Astrocyte (in vitro differentiated cells and primary cell): ENCODE measurements at regions not wholly inside any gene's neighbourhood (a gene's known extent, or its start where the extent isn't known, plus 50 kb on each side); places are given as distances from the start of the nearest gene placed in this dataset.
A peak's percentile ranks its signal among the peaks of the same experiment; 100 is the strongest.

Experiments used
- DNase-seq: peaks from one replicate; pipeline ENCODE4 v3.0.0-alpha.2; 2010; ENCODE audit warnings: low read depth
- FAIRE-seq: peaks from 2 replicates; lab custom pipeline; 2011; peaks lifted over from hg19 to GRCh38; lab: Jason Lieb, UNC
- H2AFZ ChIP-seq: 2 replicates; pipeline ENCODE4 v1.6.0; 2012; ENCODE audit warnings: low read depth, low read length, inconsistent platforms
- H3K27ac ChIP-seq: 2 replicates; pipeline ENCODE4 v1.5.1; 2011; ENCODE audit warnings: low read depth, low read length, inconsistent platforms
- H3K27me3 ChIP-seq: 2 replicates; pipeline ENCODE4 v1.6.0; 2011; ENCODE audit warnings: low read length, inconsistent platforms; ENCODE audit not compliant: insufficient read depth
- H3K36me3 ChIP-seq: 2 replicates; pipeline ENCODE4 v1.5.1; 2011; ENCODE audit warnings: low read length, inconsistent platforms; ENCODE audit not compliant: insufficient read depth
- H3K4me1 ChIP-seq: 2 replicates; pipeline ENCODE4 v1.5.1; 2011; ENCODE audit warnings: low read length, inconsistent platforms; ENCODE audit not compliant: insufficient read depth
- H3K4me2 ChIP-seq: 2 replicates; pipeline ENCODE4 v1.6.0; 2012; ENCODE audit warnings: low read length, inconsistent platforms
- H3K4me3 ChIP-seq: 2 replicates; pipeline ENCODE4 v1.5.1; 2011; ENCODE audit warnings: low read depth, mild to moderate bottlenecking, low read length, inconsistent platforms; ENCODE audit not compliant: insufficient read depth
- H3K79me2 ChIP-seq: 2 replicates; pipeline ENCODE4 v1.6.0; 2012; ENCODE audit warnings: mild to moderate bottlenecking, low read length, inconsistent platforms; ENCODE audit not compliant: insufficient read depth
- H3K9ac ChIP-seq: 2 replicates; pipeline ENCODE4 v1.6.0; 2012; ENCODE audit warnings: mild to moderate bottlenecking, low read length, inconsistent platforms
- H3K9me3 ChIP-seq: 2 replicates; pipeline ENCODE4 v1.5.1; 2012; ENCODE audit warnings: low read depth, mild to moderate bottlenecking, low read length, inconsistent platforms; ENCODE audit not compliant: insufficient read depth
- H4K20me1 ChIP-seq: 2 replicates; pipeline ENCODE4 v1.6.0; 2012; ENCODE audit warnings: low read length, inconsistent platforms; ENCODE audit not compliant: insufficient read depth
- H3K27ac Mint-ChIP-seq: one replicate; pipeline ENCODE4 v1.8.0; 2021; ENCODE audit warnings: mild to moderate bottlenecking, mixed read lengths; ENCODE audit not compliant: unreplicated experiment
- H3K27me3 Mint-ChIP-seq: one replicate; pipeline ENCODE4 v1.8.0; 2021; ENCODE audit warnings: low read depth, mixed read lengths; ENCODE audit not compliant: unreplicated experiment
- H3K36me3 Mint-ChIP-seq: one replicate; pipeline ENCODE4 v1.8.0; 2021; ENCODE audit warnings: low read depth, mixed read lengths; ENCODE audit not compliant: unreplicated experiment
- H3K4me1 Mint-ChIP-seq: one replicate; pipeline ENCODE4 v1.8.0; 2021; ENCODE audit warnings: low read depth, mixed read lengths; ENCODE audit not compliant: unreplicated experiment
- H3K4me3 Mint-ChIP-seq: one replicate; pipeline ENCODE4 v1.8.0; 2021; ENCODE audit warnings: mild to moderate bottlenecking, moderate library complexity, mixed read lengths; ENCODE audit not compliant: unreplicated experiment
- H3K9me3 Mint-ChIP-seq: one replicate; pipeline ENCODE4 v1.8.0; 2021; ENCODE audit warnings: mild to moderate bottlenecking, mixed read lengths; ENCODE audit not compliant: unreplicated experiment
- EZH2 ChIP-seq: IDR thresholded peaks from 2 replicates; pipeline ENCODE4 v1.6.1; 2012; ENCODE audit warnings: mild to moderate bottlenecking, low read length, inconsistent platforms; ENCODE audit not compliant: insufficient read depth
- TF ChIP-seq, protein P1 (sequence below): IDR thresholded peaks from 2 replicates; pipeline ENCODE4 v1.5.1; 2011; ENCODE audit warnings: low read depth, mild to moderate bottlenecking, inconsistent platforms, low read length, moderate library complexity; ENCODE audit not compliant: insufficient read depth

DNA sequence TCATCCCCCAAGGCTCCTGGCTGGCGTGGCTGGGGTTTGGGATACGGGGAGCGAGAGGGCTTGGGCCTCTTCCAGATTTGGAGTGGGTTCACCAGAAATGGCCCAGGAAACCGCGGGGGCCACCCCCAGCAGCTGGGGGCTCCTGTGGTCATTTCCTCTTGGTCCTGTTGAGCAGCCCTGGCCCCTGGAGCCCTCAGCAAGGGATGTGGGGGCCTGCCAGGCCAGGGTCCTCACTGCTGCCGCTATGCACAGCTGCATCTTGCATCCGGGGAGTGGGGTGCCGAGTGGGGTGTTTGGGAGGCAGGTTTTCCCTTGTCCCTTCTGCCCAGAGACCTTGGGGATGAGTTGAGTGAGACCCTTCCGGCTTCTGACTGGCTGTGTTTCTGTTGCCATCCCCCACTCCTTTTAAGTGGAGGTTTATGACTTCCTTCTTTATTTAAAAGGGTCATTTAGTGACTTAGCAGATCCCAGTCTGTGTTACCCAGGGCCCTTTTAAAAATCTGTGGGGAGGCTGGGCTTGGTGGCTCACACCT lies 319.8 kb downstream of the SEC14L1 start:
- H3K4me2 ChIP-seq: peak overlapping the region; percentile 52
- H3K79me2 ChIP-seq: peaks cover 95% of the 10 kb centered on the region
- peaks cover 84% of the 10 kb centered on the region for H4K20me1 ChIP-seq
- H2AFZ ChIP-seq: no peak overlapping the region
- H3K4me3 ChIP-seq: no peak overlapping the region
- peak overlapping the region; percentile 66 for H3K9ac ChIP-seq
- FAIRE-seq (no peak), DNase-seq (no peak)
- H3K4me1 Mint-ChIP-seq: peaks cover 26% of the 10 kb centered on the region
- H3K9me3 ChIP-seq: no peaks in the 10 kb centered on the region
- H3K27me3 Mint-ChIP-seq: no peaks in the 10 kb centered on the region
- TF ChIP-seq EZH2: no peak
- TF ChIP-seq, protein P1, sequence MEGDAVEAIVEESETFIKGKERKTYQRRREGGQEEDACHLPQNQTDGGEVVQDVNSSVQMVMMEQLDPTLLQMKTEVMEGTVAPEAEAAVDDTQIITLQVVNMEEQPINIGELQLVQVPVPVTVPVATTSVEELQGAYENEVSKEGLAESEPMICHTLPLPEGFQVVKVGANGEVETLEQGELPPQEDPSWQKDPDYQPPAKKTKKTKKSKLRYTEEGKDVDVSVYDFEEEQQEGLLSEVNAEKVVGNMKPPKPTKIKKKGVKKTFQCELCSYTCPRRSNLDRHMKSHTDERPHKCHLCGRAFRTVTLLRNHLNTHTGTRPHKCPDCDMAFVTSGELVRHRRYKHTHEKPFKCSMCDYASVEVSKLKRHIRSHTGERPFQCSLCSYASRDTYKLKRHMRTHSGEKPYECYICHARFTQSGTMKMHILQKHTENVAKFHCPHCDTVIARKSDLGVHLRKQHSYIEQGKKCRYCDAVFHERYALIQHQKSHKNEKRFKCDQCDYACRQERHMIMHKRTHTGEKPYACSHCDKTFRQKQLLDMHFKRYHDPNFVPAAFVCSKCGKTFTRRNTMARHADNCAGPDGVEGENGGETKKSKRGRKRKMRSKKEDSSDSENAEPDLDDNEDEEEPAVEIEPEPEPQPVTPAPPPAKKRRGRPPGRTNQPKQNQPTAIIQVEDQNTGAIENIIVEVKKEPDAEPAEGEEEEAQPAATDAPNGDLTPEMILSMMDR: no peak
- H3K36me3 Mint-ChIP-seq: peaks cover 4% of the 10 kb centered on the region
- no peak overlapping the region for H3K27ac Mint-ChIP-seq
- peak overlapping the region; percentile 74 for H3K27ac ChIP-seq
- peaks cover 40% of the 10 kb centered on the region for H3K4me1 ChIP-seq
- H3K4me3 Mint-ChIP-seq: no peak overlapping the region
- no peaks in the 10 kb centered on the region for H3K9me3 Mint-ChIP-seq
- H3K36me3 ChIP-seq: no peaks in the 10 kb centered on the region
- H3K27me3 ChIP-seq: no peaks in the 10 kb centered on the region

DNA sequence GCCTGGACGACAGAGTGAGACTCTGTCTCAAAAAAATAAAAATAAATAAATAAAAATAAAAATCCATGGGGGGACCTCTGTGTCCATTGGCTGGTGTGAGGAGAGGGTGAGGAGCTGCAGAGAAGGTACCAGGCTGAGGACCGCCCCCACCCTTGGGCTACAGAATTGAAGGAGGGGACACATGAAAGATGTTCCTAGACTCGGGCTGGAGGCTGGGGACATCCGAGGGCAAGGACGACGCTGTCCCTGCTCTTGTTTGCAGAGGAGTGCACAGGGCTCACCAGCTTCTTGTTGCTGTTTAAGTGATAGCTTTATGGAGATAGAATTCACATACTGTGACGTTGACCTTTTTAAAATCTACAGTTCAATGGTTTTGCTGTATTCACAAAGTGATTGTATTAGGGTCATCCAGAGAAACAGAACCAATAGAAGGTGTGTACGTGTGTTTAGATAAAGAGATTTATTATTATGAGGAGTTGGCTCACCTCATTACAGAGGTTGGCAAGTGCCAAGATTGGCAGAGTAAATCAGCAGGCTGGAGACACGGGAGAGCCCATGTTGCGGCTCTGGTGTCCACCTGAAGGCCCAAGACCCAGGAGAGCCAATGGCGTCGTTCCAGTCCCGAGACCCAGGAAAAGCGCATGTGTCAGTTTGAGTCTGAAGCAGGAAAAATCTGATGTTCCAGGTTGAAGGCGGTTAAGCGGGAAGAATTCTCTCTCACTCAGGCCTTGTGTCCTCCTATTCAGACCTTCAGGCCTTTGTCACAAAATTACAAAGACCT lies 320.7 kb downstream of the SEC14L1 start:
- peaks cover 2% of the 10 kb centered on the region for H3K36me3 Mint-ChIP-seq
- H3K27me3 Mint-ChIP-seq: no peaks in the 10 kb centered on the region
- H3K4me3 Mint-ChIP-seq: peak overlapping the region; percentile 1
- Histone ChIP-seq H3K9ac (peak overlapping the region; percentile 33), H3K4me2 (no peak overlapping the region), H3K79me2 (peaks cover 95% of the 10 kb centered on the region), H3K27me3 (no peaks in the 10 kb centered on the region), H3K4me3 (no peak overlapping the region), H3K27ac (peak overlapping the region; percentile 26), H4K20me1 (peaks cover 77% of the 10 kb centered on the region), H3K9me3 (no peaks in the 10 kb centered on the region), H3K4me1 (peaks cover 40% of the 10 kb centered on the region), H3K36me3 (no peaks in the 10 kb centered on the region), H2AFZ (no peak overlapping the region)
- TF ChIP-seq EZH2: no peak
- TF ChIP-seq, protein P1: no peak
- H3K9me3 Mint-ChIP-seq: no peaks in the 10 kb centered on the region
- peaks cover 31% of the 10 kb centered on the region for H3K4me1 Mint-ChIP-seq
- H3K27ac Mint-ChIP-seq: no peak overlapping the region
- no peak for DNase-seq
- no peak for FAIRE-seq

DNA sequence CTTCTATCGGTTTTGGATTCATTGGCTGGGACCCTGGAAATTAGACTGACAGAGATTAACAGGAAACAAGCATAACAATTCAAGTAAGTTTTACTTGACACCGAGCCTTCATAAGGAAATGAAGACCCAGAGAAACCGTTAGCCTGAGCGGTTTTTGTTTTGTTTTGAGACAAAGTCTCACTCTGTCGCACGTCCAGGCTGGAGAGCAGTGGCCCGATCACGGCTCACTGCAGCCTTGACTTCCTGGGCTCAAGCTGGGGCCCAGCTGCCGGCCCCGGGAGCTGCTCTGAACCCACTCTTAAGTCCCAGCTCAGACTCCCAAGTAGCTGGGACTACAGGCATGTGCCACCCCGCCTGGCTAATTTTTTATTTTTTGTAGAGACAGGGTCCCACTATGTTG lies 321.3 kb downstream of the SEC14L1 start:
- peaks cover 37% of the 10 kb centered on the region for H3K4me1 Mint-ChIP-seq
- DNase-seq: no peak

More for the DNA sequence above, 321.3 kb downstream of the SEC14L1 start:
- no peaks in the 10 kb centered on the region for H3K27me3 ChIP-seq
- no peak overlapping the region for H3K4me3 Mint-ChIP-seq
- no peak for FAIRE-seq
- H3K79me2 ChIP-seq: peaks cover 95% of the 10 kb centered on the region
- H3K4me3 ChIP-seq: no peak overlapping the region
- no peaks in the 10 kb centered on the region for H3K36me3 ChIP-seq
- peaks cover 77% of the 10 kb centered on the region for H4K20me1 ChIP-seq
- H3K4me1 ChIP-seq: peaks cover 45% of the 10 kb centered on the region
- H3K9ac ChIP-seq: peak overlapping the region; percentile 33
- TF ChIP-seq, protein P1: no peak
- TF ChIP-seq EZH2: no peak
- H2AFZ ChIP-seq: no peak overlapping the region
- peaks cover 2% of the 10 kb centered on the region for H3K36me3 Mint-ChIP-seq
- H3K9me3 ChIP-seq: no peaks in the 10 kb centered on the region
- no peak overlapping the region for H3K27ac Mint-ChIP-seq
- no peaks in the 10 kb centered on the region for H3K9me3 Mint-ChIP-seq
- H3K27me3 Mint-ChIP-seq: no peaks in the 10 kb centered on the region
- H3K4me2 ChIP-seq: no peak overlapping the region
- peak overlapping the region; percentile 26 for H3K27ac ChIP-seq
